HG03469 (cell line): ENCODE measurements at regions not wholly inside any gene's neighbourhood (a gene's known extent, or its start where the extent isn't known, plus 50 kb on each side); places are given as distances from the start of the nearest gene placed in this dataset.
"Not testable (repeated sequence)": the region's sequence is repeated elsewhere in the genome, so short reads cannot be mapped to it uniquely, and the experiment has no call there.

Experiments used
- ATAC-seq: cut with Tn5 transposase; IDR thresholded peaks from one replicate; pipeline ENCODE4 v1.9.1; 2021; ENCODE audit warnings: mild to moderate bottlenecking, moderate library complexity, moderate number of reproducible peaks; ENCODE audit not compliant: unreplicated experiment

DNA sequence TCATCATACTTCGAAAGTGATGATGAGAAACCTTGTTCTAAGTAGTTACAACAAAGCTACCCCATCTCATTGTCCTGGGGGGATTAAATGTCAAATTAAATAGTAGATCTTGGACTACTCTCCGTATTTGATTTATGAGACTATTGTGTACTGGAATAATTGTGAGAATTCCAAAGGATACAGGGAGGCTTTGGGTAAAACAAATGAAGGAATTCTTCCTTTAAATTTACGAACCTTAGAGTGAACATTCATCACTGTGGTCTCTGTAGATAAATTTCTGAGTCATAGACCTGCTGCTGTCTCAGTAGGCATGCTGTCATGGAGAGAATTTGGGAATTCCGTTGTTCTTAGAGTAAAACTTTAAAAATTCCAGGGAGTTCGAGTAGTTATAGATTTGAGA is 836.2 kb downstream of the DNAH5 start:
- ATAC-seq = no peak

DNA sequence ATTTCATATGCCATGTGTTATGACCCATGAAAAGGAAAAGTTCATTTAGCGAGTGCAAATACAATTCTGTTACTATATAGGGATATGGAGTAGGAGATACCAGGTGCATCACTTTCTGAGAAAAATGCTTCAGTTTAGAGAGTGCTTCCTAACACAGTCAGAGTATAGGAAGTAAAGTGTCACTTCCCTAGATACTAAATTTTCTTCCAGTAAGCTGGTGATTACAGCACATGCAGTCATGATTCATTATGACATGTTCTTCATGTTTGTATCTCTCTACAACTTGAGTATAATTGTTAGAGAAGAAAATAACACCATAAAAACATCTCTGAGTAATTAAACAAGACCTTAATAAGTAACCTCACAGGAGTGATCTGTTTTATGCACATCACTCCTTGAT is 837.0 kb downstream of the DNAH5 start:
- ATAC-seq = no peak

DNA sequence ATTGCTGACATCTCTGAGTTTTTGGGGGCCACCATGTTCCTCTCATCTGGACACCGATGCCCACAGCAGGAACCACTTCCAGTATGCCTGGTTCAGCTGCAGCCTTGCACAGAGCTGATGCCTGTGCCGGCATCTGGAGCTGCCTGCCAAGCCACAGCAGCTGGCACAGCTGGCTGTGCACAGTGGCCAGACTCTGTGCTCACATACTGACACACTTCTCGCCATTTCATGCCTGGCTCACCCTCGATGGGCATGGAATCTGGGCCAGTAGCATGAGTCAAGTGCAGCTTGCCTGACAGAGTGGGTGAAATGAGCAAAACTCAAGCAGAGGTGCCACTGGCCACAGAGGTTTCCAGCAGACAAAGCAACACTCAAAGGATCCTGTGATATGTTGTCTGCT is 863.4 kb downstream of the DNAH5 start:
- no peak for ATAC-seq

DNA sequence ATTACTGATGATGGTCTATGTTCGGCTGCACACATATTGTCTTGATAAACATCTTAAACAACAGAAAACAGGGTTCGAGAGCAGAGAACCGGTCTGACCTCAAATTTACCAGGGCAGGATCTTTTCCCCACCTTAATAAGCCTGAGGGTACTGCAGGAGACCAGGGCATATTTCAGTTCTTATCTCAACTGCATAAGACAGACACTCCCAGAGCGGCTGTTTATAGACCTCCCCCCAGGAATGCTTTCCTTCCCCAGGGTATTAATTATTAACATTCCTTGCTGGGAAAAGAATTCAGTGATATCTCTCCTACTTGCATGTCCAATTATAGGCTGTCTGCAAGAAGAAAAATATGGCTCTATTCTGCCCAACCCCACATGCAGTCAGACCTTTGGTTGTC is 871.6 kb downstream of the DNAH5 start:
- not testable (repeated sequence) for ATAC-seq

DNA sequence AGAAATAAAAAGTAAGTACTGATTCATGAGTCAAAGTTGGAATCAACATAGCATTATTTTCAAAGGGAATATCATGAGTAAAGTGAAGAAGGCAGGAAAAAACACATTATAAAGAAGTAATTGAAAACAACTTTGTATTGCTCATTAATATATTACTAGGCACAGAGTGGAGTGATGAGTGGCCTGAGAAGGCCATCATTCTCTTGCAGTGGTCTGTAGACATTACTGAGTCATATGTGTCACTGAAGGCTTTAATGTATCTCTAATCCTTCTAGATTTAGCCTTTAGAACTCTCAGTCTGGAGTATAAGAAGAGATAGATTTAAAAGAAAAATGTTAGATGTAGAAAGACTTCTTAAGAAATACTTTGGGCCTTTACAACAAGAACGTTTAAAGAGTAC is 881.4 kb downstream of the DNAH5 start:
- no peak for ATAC-seq

DNA sequence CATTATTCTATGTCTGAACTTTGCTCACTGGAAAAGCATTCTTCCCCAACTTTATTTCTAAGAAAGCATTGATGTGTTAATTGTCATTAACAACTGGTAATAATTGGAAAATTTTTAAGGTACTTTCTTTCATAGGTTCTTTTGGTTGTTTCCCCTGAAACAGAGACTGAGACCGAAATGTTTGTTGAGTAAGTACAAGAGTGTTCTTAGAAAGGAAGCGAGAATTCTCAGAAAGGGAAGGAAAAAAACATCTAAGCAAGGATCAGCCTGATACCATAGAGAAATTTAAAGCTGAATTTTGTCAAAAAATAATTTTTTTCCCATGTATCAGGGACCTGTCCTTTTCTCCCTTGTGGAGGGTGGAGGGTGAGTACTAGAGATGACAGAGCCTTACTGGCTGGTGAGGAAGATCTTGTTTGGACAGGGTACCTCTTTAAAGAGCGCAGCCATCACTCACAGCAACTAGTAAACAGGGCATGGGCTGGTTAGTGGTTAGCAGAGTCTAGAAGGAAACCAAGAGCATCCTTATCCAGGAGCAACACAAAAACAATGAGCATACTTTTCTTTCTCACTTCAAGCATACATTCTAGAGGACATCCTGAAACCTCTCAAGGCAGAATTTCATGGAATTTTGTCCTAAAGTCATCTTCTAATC is 898.5 kb downstream of the DNAH5 start:
- no peak for ATAC-seq

DNA sequence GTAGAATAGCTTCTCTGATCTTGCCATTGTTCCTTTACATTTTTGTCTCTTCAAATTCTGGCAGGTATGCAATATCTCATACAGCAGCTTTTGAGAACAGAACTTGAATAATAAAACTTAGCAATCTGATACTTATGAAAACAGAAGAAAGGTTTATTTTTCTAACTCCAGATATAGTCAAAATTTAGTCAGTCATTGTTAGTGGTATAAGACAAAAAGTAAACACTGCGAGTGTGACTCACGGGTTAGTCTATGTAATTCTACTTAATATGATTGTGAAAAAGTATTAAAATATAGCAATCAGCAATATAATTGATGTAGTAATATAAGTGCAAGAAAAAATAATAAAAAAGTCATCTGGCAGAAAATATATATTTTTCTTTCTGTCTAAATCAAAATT is 910.4 kb downstream of the DNAH5 start:
- no peak for ATAC-seq

DNA sequence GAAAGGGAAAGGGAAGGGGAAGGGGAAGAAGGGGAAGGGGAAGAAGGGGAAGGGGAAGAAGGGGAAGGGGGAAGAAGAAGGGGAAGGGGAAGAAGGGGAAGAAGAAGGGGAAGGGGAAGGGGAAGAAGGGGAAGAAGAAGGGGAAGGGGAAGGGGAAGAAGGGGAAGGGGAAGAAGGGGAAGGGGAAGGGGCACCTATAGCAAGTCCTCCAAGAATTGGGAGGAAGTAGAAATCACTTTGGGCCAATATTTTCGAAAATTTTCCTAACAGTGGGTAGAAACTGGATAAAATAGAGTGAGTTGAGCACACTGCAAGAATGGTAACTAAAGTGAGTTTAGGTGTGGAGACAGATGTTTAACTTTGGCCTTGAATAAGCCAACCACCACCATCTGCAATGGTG is 915.3 kb downstream of the DNAH5 start:
- no peak for ATAC-seq

DNA sequence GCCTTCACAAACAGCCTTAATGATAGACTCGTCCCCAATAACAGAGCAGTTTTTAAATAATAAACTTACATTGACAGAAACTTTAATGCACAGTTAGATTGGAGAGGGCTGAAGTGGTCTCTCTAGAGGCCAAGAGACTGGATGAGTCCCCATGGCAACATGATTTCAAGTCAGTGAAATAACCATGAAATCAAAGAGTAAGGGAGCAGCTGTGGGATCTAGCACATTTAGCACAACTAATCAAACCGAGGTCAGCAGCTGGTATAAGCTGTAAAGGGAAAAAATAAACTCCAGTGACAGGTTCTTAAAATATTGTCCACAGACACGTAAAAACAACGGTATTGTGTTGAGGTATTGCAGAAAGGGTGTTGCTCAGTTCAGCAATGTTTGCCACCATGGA is 916.6 kb downstream of the DNAH5 start:
- no peak for ATAC-seq

DNA sequence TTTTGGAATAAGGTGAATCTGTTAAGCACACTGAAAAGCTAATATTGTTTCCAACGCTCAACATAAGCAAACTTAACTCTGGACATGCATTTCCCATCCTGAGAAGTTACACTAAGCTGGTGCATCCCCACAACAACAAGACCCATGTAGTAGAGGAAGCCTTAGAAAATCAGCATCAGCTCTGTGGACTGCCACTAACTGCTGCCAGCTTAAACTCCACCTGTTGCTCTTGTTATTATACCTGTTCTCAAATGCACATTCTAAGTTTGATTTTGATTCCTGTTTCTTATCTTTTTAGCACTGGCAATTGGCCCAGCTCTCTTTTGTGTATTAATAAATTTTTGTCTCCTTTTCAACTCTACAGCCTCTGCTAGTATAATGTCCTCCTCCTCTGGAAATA is 924.8 kb downstream of the DNAH5 start:
- no peak for ATAC-seq

DNA sequence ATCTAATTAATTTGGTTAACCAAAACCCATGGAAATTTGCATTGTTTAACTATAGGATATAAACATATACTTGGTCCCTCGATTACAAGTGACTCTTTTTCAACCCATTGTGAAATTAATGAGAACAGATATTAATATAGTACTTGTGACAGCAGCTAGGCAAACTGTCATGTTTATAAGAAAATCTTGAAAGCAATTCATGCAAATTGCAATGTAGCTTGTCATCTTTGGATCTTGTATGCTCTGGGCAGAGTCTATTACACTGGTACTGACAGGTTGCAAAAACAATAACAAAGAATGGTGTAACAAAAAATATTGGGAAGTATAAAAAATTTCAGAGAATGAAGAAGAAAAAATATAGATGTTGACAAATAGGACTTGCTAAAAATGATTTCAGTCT is 941.0 kb downstream of the DNAH5 start:
- ATAC-seq = no peak

DNA sequence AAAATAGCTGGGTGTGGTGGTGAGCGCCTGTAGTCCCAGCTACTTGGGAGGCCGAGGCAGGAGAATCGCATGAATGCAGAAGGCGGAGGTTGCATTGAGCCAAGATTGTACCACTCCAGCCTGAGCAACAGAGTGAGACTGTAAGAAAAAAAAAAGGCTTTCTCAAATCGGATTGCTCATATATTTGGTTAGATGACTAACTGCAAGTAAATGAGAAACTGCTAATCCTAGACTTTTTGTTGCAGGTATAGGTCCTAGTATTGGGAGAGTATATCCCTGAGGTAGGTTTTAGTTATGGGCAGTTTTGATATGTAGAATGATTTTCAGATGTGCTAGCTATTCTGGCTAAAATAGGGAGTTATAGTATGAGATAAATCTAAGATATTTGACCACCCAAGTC is 944.8 kb downstream of the DNAH5 start:
- ATAC-seq = no peak

DNA sequence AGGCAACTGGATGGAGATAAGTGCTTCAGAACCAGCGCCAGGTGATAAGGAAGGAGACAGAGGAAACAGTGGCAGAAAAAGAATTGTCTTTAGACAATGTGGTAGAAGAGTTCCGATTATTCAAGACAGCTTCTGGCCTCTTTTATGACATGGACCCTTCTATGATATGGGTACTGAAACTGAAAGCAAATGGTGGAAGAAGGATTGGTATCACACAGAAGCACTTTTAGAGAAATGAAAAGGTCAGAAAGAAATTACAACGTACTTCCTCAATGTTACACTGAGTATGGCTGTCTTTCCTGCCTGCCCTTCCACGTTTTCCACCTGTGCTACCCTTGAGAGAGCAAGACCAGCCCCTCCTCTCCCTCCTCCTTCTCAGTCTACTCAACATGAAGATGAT is 959.3 kb downstream of the DNAH5 start:
- no peak for ATAC-seq

DNA sequence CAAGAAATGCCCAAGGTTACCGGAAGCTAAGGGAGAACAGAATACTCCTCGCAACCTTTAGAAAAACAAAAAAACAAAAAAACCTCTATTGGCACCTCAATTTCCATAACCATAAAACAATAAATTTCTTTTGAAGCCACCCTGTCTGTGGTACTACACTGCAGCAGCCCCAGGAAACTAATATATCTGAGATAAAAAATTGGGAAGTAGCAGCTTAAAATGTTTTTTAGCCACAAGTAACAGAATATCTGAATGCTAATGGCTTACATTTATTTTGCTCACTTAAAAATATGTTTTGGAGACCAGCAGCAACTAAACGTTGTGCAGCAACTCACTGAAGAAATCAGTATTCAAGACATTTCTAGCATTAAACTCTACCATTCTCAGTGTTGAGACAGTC is 969.6 kb downstream of the DNAH5 start:
- ATAC-seq = no peak

DNA sequence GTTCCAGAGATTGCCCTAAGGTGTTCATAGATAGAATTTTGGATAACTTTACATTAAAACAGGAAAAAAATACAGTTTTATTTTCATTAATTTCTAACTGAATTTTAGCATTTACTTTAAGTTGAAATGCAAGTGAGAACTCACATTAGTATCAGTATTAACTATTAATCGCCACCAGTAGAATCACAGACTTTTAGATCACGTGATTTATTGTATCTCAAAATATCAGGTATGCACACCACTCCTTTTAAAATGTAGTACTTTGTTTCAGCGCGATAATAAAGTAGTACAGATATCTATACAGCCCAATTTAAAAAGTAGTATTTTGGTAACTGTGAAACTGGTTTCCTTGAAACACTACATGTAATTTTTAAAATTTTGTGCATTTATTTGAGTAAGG is 978.7 kb downstream of the DNAH5 start:
- no peak for ATAC-seq

DNA sequence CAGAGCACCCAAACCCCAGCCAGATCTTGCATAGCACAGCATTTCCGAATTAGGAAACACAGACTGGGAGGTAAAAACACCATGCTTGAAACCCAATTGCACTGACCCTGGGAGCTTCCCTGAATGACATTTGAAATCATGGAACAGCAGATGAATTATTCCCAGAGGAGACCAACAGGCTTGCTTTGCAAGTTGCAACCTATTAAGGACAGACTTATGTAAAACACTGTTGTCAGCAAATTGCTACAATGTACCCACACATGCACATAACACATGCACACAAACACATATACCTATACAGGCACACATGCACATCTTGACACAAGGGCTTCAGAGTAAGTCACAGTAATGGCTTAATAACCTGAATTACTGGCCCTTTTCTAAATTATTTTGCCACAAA is 984.8 kb downstream of the DNAH5 start:
- no peak for ATAC-seq

DNA sequence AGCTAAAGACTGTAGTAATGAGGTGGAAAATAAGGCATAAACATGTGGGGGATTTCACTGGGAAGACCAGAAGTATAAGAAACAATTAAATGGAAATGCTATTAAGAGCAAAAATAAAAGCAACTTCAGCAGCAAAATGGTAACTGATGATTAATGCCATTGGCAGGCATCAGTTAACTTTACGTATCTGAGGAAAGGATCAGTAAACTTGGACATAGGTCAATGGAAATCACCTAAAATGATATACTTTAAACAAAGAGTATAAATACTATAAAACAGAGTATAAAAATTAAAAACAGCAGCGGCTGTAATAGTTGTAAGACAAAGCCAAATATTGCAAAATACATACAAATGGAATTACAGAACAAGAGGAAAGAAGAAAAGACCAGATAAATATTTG is 992.1 kb downstream of the DNAH5 start:
- ATAC-seq = no peak

DNA sequence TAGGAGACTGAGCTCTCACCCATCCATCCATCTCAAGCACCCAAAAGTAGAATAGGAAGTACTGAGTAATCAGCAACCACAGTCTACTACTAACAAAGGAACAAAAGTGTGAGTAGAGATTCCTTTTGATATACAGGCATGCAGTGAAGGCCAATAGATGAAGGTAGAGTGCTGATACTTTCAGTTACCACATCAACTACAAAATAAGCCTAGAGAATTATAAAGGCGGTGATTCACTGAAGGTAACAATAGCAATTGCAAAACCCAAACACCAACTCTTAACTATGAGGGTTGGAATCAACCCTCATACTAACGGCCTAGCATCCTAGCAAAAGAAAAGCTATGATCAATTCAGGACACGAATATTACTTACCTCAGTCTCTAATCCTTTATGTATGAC is 992.6 kb downstream of the DNAH5 start:
- no peak for ATAC-seq

DNA sequence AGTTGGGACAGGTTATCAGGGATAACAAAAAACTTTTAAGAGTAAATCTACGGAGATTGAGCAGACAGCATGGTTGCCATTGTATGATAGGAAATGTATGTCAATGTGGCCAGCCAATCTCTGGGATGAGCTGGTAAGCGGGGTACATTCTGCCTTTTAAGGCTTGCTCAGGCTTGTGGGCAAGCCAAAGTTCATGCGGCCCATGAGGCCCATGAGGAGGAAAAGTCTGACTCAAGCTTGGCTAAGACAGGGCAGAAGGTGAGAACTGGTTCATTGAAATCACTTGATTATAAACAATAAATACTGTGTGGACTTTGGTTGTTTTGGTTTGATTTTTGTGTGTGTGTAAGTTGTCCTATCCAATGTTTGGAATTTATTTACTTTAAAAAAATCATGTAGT is 997.1 kb downstream of the DNAH5 start:
- no peak for ATAC-seq

DNA sequence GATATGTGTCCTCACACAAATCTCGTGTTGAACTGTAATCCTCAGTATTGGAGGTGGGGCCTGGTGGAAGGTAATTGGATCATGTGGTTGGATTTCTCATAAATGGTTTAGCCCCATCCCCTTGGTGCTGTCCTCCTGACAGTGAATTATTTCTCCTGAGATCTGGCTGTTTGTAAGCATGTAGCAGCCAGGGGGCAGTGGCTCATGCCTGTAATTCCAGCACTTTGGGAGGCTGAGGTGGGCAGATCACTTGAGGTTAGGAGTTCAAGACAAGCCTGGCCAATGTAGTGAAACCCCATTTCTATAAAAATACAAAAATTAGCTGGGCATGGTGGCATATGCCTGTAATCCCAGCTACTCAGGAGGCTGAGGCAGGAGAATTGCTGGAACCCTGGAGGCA is 999.0 kb downstream of the DNAH5 start:
- ATAC-seq = not testable (repeated sequence)

DNA sequence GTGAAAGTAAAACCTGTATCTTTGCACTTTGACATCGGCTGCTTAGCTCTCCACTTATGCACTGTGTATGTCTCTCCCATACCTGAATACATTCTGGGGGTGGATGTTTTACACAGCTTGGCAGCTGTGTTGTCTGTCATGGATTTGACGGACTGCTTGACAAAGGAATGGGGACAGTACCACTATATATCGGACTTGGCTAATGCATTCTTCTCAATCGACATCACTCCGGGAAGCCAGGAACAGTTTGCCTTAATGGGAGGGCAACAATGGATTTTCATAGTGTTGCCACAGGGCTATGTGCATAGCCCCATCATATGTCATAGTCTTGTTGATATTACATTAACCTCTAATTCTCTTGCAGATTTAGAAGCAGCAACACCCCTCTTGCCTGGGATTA is 1008.3 kb downstream of the DNAH5 start:
- no peak for ATAC-seq

DNA sequence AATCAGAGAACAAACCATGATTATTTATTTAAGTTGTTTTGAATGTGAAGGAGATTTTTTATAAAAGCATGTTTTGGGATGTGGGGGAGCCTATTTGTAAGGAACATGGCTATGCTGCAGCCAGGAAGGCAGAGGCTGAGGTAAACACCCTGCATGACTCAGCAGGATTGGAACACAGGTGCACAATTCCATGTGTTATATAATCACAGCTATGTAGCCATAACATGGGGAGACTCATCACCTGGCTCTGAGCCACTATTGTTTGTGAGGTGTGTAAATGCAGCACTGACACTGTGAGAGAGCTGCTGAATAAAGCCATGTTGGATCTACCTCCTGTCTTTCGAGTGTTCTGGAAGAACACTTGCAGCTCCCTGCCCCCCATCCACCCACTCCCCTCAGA is 1009.8 kb downstream of the DNAH5 start:
- no peak for ATAC-seq

DNA sequence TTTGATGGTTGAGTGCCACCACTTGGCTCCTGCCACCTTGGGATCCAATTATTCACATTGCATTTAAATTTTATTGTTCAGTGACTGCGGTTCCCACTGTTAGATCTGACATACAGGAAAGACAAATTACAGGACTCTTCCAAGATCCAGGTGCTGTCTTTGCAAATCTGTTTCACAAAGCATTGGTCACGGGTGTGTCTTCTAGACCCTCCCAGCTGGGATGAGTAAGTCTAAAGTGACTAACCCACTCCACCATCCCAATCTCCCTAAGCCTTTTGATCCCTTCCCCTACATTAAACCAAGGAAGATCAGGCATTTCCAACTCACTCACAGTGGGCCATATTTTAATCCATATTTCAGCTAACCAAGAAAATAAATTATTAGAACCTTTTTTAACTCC is 1016.3 kb upstream of the CTNND2 start:
- no peak for ATAC-seq

DNA sequence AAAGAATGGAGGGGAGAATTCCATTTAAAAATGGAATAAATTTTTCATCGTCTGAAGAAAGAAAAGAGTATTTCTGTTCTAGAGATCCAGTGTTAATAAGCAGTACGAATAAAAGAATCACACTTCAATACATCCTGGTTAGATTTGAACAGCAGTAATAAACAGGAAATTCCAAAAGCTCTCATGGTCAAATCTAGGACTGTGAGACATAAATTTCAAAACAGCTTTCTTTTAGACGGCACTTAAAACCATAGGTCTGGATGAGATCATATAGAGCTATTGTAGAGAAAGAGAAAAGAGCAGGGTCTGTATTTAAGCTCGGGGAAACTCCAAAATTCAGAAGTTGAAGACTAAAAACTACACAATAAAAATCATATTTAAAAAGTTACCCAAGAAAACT is 1006.9 kb upstream of the CTNND2 start:
- no peak for ATAC-seq
